Kidney epithelial cell (primary cell): ENCODE measurements at regions not wholly inside any gene's neighbourhood (a gene's known extent, or its start where the extent isn't known, plus 50 kb on each side); places are given as distances from the start of the nearest gene placed in this dataset.
"Not testable (repeated sequence)": the region's sequence is repeated elsewhere in the genome, so short reads cannot be mapped to it uniquely, and the experiment has no call there.

Source experiments
- DNase-seq: peaks from one replicate; pipeline ENCODE4 v3.0.0-alpha.2; 2010; ENCODE audit warnings: low read depth
- H3K27me3 ChIP-seq: 2 replicates; pipeline ENCODE4 v1.6.0; 2011; ENCODE audit warnings: low read length; ENCODE audit not compliant: control insufficient read depth, insufficient read depth
- H3K36me3 ChIP-seq: 2 replicates; pipeline ENCODE4 v1.5.1; 2011; ENCODE audit warnings: low read length; ENCODE audit not compliant: control insufficient read depth, insufficient read depth
- H3K4me3 ChIP-seq: 2 replicates; pipeline ENCODE4 v1.5.1; 2011; ENCODE audit warnings: low read depth, mild to moderate bottlenecking, control low read depth, low read length
- TF ChIP-seq, protein P1 (sequence below): IDR thresholded peaks from 2 replicates; pipeline ENCODE4 v1.5.1; 2011; ENCODE audit warnings: mild to moderate bottlenecking, moderate library complexity, low read length, control low read depth, inconsistent platforms; ENCODE audit not compliant: insufficient read depth, poor library complexity, severe bottlenecking

DNA sequence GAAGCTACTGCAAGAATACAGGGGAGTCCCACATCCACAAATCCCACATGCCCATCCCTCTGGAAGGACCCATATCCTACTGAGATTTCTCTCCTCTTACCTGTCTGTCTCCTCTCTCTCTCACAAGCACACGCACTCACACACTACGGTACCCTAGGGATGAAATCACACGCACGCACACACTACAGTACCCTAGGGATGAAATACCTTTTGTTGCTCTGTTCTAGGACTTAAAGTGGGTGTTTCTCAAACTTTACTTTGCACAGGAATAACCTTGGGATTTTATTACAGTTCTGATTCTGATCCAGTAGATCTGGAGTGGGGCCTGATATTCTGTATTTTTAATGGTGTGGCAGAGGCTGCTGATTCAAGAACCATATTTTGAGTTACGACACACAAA is 622.2 kb upstream of the ZNF385D start:
- DNase-seq, result no peak
- TF ChIP-seq, protein P1, sequence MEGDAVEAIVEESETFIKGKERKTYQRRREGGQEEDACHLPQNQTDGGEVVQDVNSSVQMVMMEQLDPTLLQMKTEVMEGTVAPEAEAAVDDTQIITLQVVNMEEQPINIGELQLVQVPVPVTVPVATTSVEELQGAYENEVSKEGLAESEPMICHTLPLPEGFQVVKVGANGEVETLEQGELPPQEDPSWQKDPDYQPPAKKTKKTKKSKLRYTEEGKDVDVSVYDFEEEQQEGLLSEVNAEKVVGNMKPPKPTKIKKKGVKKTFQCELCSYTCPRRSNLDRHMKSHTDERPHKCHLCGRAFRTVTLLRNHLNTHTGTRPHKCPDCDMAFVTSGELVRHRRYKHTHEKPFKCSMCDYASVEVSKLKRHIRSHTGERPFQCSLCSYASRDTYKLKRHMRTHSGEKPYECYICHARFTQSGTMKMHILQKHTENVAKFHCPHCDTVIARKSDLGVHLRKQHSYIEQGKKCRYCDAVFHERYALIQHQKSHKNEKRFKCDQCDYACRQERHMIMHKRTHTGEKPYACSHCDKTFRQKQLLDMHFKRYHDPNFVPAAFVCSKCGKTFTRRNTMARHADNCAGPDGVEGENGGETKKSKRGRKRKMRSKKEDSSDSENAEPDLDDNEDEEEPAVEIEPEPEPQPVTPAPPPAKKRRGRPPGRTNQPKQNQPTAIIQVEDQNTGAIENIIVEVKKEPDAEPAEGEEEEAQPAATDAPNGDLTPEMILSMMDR, result no peak
- H3K4me3 ChIP-seq, result no peak overlapping the region
- no peaks in the 10 kb centered on the region for H3K36me3 ChIP-seq
- H3K27me3 ChIP-seq, result peaks cover 22% of the 10 kb centered on the region

DNA sequence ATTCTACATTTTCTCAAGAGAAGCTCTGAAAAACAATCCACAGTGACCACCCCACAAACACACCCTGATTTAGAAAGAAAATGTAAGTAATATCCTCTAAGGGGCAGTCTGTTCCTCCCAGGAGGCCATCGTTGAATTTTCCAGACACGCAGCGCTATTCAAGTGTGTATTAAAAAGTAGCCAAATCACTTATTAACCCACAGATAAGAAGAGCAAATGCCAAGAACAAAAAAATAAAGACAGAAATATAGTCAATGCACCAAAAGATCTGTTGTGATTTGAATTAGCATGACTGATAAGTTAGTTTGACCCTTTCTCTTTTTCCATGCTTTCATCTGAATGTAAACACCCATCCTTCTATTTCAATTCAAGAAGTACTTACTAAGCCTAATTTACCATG is 622.8 kb upstream of the ZNF385D start:
- DNase-seq, result no peak
- no peak overlapping the region for H3K4me3 ChIP-seq
- TF ChIP-seq, protein P1, result no peak
- peaks cover 22% of the 10 kb centered on the region for H3K27me3 ChIP-seq
- H3K36me3 ChIP-seq, result no peaks in the 10 kb centered on the region

DNA sequence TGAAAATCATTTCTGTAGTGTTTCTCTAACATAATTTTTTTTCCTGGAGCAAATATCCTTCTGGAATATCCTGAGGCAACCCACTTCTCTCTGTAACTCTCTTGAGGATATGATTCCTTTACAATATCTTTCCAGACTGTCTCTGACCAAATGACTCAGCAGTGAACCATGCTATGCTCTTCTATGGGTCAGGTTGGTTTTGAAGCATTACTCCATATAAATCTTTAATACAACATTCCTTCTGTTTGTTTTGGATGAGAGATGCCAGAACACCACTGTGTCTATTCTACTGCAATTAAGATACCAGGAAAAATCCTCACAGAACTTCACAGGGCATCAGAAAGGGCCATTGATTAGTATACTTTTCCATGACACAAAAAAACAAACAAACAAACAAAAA is 626.4 kb upstream of the ZNF385D start:
- TF ChIP-seq, protein P1, result no peak
- Histone ChIP-seq H3K27me3 (peaks cover 7% of the 10 kb centered on the region), H3K36me3 (no peaks in the 10 kb centered on the region), H3K4me3 (no peak overlapping the region)
- DNase-seq, result peak; percentile 12

DNA sequence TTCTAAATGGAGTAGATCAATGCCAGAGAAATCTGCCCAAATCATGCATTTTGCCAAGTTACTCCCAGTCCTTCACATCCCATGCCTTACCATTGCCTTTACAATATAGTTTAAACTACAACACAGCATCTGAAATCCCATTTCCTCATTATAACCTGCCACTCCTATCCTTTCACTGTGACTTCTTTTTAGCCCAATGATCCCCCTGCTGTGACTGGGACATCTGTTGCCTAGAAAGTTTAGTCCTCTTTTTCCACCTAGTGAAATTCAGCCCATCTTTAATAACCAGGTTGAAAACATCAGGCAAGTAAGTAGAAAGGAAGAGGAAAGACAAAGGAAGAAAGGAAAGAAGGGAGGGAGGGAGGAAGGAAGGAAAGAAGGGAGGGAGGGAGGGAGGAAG is 627.9 kb upstream of the ZNF385D start:
- TF ChIP-seq, protein P1, result no peak
- no peak for DNase-seq
- Histone ChIP-seq H3K27me3 (no peaks in the 10 kb centered on the region), H3K4me3 (no peak overlapping the region), H3K36me3 (no peaks in the 10 kb centered on the region)

DNA sequence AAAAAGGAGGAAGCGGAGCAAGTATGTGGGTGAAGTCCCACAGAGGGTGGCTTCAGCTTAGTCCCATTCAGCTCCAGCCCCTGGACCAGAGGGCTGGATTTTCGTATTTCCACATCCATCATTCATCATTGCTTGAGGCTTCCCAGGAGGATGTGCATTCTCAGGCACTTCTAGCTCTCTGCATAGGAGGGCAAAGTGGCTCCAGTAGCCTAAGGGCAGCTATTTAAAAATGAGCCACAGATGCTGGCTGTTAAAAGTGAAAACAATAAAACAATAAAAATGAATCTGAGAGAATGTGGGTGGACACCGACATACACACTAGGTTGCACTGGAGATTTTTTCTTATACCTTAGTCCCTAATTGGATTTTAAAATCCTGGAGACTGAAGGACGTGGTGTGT is 629.2 kb upstream of the ZNF385D start:
- Histone ChIP-seq H3K27me3 (no peaks in the 10 kb centered on the region), H3K4me3 (no peak overlapping the region), H3K36me3 (no peaks in the 10 kb centered on the region)
- TF ChIP-seq, protein P1, result no peak
- DNase-seq, result no peak

GRCh38 chr3:22381564-22381963 is 630.6 kb upstream of the ZNF385D start:
- DNase-seq, H3K36me3 ChIP-seq, H3K27me3 ChIP-seq, H3K4me3 ChIP-seq: not testable (repeated sequence)
